ENCODE measurements at regions not wholly inside any gene's neighbourhood (a gene's known extent, or its start where the extent isn't known, plus 50 kb on each side); places are given as distances from the start of the nearest gene placed in this dataset.

DNA sequence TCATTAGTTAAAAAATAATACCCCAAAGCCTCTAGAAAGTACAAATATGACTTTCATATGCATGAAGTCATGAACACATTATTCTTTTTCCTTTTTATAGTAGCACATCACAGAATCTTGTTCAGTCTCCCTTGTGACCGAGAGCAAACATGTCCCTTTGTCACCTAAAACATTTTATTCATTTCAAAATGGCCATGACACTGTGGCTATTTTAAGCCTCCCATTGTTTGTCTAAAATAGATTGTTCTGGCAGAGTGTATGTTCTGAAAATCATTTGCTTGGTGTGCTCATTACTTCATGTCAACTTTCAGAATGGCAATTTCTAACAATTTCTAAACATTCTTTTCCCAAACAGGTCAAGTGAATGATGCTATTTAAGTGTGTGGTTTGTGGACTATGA lies 865.0 kb downstream of the JRKL start:
- H3K4me2 ChIP-seq (ENCODE audit: insufficient read depth, low read length): no peak overlapping the region
- no peaks in the 10 kb centered on the region for H3K36me3 ChIP-seq (ENCODE audit: control insufficient read depth, insufficient read depth, low read length)
- no peaks in the 10 kb centered on the region for H4K20me1 ChIP-seq (replicated peaks; ENCODE audit: control insufficient read depth, insufficient read depth, low read length)
- ChIA-PET POLR2A (no interaction called here), CTCF (ENCODE audit: low intra/inter-chr PET ratio) (no interaction called here)
- H3K27me3 ChIP-seq (ENCODE audit: control insufficient read depth in 2 of 2, insufficient read depth in 2 of 2, low read length in 2 of 2): no peaks in the 10 kb centered on the region
- ATAC-seq: no peak
- no peaks in the 10 kb centered on the region for H3K9me1 ChIP-seq (ENCODE audit: control insufficient read depth, insufficient read depth, low read length)
- FAIRE-seq: no peak
- H3K4me1 ChIP-seq (replicated peaks in 1 of 2; ENCODE audit: control insufficient read depth in 2 of 2, insufficient read depth in 2 of 2, low read length in 2 of 2): no peaks in the 10 kb centered on the region
- H2AFZ ChIP-seq (ENCODE audit: low read depth, low read length): no peak overlapping the region
- H3K27ac ChIP-seq (ENCODE audit: extremely low read depth, low read depth, low read length): no peak overlapping the region
- H3K4me3 ChIP-seq: no peak overlapping the region
- intact Hi-C loops (cut with micrococcal nuclease): no loop called here
- no peaks in the 10 kb centered on the region for H3K79me2 ChIP-seq (ENCODE audit: control insufficient read depth, insufficient read depth, low read length)
- no peak overlapping the region for H3K9ac ChIP-seq (ENCODE audit: insufficient read depth in 1 of 2, low read depth in 2 of 2, low read length in 2 of 2)
- BruUV-seq (replicated peaks): no TSS peak
- in situ Hi-C loops (cut with MboI): no loop called here
- H3K9me3 ChIP-seq (replicated peaks; ENCODE audit: control insufficient read depth, insufficient read depth, low read depth, low read length): peaks cover 2% of the 10 kb centered on the region; the same call in 1 of the 2 replicates
- 0% methylated on average over 1 of the region's 1 CpG for WGBS (ENCODE audit: insufficient coverage, low coverage, missing lambda C conversion rate)
- no peak for DNase-seq (ENCODE audit: extremely low read depth in 1 of 4, low spot score in 3 of 4)
- TF ChIP-seq BRF2 (IDR thresholded peaks at IDR 0.05; ENCODE audit: borderline replicate concordance, insufficient read depth, insufficient read length) (no peak), CHCHD3 (CRISPR knock-in tag; IDR thresholded peaks at IDR 0.05) (no peak), TAF1 (IDR thresholded peaks at IDR 0.05; ENCODE audit: control insufficient read depth, extremely low read depth, insufficient read depth, low read length, severe bottlenecking) (no peak), ZNF140 (CRISPR knock-in tag; IDR thresholded peaks at IDR 0.05) (no peak), ZBTB5 (IDR thresholded peaks at IDR 0.05) (no peak), ZNF146 (CRISPR knock-in tag; IDR thresholded peaks at IDR 0.05; ENCODE audit: unreplicated experiment) (no peak), SRF (CRISPR knock-in tag; IDR thresholded peaks at IDR 0.05) (no peak)
- TF ChIP-seq, protein P1, sequence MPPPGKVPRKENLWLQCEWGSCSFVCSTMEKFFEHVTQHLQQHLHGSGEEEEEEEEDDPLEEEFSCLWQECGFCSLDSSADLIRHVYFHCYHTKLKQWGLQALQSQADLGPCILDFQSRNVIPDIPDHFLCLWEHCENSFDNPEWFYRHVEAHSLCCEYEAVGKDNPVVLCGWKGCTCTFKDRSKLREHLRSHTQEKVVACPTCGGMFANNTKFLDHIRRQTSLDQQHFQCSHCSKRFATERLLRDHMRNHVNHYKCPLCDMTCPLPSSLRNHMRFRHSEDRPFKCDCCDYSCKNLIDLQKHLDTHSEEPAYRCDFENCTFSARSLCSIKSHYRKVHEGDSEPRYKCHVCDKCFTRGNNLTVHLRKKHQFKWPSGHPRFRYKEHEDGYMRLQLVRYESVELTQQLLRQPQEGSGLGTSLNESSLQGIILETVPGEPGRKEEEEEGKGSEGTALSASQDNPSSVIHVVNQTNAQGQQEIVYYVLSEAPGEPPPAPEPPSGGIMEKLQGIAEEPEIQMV (tag; conservative IDR thresholded peaks at IDR 0.05; ENCODE audit: low read depth): no peak
- TF ChIP-seq, protein P2, sequence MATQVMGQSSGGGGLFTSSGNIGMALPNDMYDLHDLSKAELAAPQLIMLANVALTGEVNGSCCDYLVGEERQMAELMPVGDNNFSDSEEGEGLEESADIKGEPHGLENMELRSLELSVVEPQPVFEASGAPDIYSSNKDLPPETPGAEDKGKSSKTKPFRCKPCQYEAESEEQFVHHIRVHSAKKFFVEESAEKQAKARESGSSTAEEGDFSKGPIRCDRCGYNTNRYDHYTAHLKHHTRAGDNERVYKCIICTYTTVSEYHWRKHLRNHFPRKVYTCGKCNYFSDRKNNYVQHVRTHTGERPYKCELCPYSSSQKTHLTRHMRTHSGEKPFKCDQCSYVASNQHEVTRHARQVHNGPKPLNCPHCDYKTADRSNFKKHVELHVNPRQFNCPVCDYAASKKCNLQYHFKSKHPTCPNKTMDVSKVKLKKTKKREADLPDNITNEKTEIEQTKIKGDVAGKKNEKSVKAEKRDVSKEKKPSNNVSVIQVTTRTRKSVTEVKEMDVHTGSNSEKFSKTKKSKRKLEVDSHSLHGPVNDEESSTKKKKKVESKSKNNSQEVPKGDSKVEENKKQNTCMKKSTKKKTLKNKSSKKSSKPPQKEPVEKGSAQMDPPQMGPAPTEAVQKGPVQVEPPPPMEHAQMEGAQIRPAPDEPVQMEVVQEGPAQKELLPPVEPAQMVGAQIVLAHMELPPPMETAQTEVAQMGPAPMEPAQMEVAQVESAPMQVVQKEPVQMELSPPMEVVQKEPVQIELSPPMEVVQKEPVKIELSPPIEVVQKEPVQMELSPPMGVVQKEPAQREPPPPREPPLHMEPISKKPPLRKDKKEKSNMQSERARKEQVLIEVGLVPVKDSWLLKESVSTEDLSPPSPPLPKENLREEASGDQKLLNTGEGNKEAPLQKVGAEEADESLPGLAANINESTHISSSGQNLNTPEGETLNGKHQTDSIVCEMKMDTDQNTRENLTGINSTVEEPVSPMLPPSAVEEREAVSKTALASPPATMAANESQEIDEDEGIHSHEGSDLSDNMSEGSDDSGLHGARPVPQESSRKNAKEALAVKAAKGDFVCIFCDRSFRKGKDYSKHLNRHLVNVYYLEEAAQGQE (IDR thresholded peaks at IDR 0.05; ENCODE audit: borderline replicate concordance): no peak
- TF ChIP-seq, protein P2 (CRISPR knock-in tag; IDR thresholded peaks at IDR 0.05; ENCODE audit: low read depth): no peak

Measured in K562 (cell line).